Astrocyte of the cerebellum (primary cell): ENCODE measurements at regions not wholly inside any gene's neighbourhood (a gene's known extent, or its start where the extent isn't known, plus 50 kb on each side); places are given as distances from the start of the nearest gene placed in this dataset.

Source experiments
- DNase-seq: peaks from one replicate; pipeline ENCODE4 v3.0.0-alpha.2; 2011; ENCODE audit warnings: low read depth
- H3K4me3 ChIP-seq: 2 replicates; pipeline ENCODE4 v1.5.1; 2011; ENCODE audit warnings: mild to moderate bottlenecking, low read depth, low read length, moderate library complexity
- in situ Hi-C: cut with HindIII; loops from 2 replicates; pipeline ENCODE4 v1.10.0; 2017; ENCODE audit warnings: low sequenced_read_pairs
- TF ChIP-seq, protein P1 (sequence below): IDR thresholded peaks from 2 replicates; pipeline ENCODE4 v1.5.1; 2012; ENCODE audit warnings: low read length, low read depth, moderate library complexity, mild to moderate bottlenecking; ENCODE audit errors: missing control alignments

DNA sequence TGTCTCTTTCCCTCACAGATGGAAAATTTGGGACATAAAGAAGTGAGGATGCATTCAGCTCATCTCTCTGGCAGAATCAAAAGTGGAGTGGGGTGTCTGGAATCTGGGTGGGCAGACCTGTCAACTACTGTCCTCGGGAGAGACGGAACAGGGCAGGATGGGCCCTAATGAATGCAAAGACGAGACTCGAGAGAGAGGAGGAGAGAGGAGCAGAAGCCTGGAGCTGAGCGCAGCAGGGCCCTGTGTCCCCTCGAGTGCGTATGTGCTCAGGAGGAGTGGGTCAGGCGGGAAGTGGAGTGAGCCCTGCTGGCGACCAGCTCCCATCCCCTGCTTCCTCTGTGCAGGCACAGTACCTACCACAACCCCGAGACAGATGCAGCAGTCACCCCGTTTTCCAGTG is 78.9 kb downstream of the TEX29 start:
- H3K4me3 ChIP-seq, result no peak overlapping the region
- TF ChIP-seq, protein P1, sequence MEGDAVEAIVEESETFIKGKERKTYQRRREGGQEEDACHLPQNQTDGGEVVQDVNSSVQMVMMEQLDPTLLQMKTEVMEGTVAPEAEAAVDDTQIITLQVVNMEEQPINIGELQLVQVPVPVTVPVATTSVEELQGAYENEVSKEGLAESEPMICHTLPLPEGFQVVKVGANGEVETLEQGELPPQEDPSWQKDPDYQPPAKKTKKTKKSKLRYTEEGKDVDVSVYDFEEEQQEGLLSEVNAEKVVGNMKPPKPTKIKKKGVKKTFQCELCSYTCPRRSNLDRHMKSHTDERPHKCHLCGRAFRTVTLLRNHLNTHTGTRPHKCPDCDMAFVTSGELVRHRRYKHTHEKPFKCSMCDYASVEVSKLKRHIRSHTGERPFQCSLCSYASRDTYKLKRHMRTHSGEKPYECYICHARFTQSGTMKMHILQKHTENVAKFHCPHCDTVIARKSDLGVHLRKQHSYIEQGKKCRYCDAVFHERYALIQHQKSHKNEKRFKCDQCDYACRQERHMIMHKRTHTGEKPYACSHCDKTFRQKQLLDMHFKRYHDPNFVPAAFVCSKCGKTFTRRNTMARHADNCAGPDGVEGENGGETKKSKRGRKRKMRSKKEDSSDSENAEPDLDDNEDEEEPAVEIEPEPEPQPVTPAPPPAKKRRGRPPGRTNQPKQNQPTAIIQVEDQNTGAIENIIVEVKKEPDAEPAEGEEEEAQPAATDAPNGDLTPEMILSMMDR, result no peak
- no peak for DNase-seq
- in situ Hi-C loops, result no loop called here

DNA sequence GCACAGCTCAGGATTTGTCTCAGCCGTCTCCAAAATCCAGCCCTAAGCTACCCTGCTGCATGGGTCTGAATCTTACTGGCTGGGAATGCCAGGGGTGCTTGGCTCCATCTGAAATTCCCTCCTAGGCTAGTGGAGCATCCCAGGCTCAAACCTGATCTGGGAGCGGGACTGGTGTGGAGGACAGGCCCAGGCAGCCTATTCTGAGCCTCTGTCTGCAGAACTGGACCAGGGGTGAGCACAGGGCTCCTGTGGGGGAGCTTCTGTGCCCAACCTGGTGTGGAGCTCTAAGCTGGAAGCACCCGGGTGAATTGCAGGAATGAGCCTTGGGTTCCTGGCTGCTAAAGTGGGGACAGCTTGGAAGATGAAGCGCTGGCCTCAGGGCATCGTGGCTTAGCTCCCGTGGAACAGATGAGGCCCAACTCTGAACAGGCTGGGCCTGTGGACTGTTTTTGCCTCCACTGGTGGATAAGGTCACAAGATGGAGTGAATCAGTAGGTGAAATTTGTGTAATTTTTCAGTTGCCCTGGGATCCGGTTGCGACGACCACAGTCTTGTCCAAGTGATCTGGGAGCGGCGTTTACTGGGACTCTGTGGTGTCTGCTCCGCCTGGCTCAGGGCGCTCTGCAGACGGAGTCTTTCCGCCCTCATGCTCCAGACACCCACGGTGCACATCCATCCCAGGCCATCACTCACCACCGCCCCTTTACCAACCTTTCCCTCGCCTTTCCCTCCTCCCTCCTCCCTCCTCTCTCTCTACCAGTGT is 79.5 kb downstream of the TEX29 start:
- DNase-seq, result no peak
- in situ Hi-C loops, result no loop called here
- H3K4me3 ChIP-seq, result no peak overlapping the region
- TF ChIP-seq, protein P1, result no peak

DNA sequence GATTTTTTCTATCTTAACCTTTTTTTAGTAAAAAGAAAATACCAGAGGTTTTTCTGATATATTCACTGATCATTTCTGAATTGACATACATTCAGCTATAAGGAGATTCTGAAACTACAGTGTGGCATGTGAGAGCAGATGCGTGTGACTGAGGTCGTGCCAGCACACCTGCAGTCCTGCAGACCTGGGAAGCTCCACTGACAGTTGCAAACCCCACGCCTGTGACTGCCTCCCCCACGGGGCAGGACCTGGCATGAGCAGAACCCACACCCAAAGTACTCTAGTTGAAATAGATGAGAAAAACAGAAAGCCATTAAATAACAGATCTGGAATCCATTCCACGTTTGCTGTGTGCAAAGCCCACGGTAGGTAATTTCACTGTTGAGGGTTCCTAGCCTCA is 80.7 kb downstream of the TEX29 start:
- in situ Hi-C loops, result no loop called here
- DNase-seq, result no peak
- TF ChIP-seq, protein P1, result no peak
- H3K4me3 ChIP-seq, result no peak overlapping the region

DNA sequence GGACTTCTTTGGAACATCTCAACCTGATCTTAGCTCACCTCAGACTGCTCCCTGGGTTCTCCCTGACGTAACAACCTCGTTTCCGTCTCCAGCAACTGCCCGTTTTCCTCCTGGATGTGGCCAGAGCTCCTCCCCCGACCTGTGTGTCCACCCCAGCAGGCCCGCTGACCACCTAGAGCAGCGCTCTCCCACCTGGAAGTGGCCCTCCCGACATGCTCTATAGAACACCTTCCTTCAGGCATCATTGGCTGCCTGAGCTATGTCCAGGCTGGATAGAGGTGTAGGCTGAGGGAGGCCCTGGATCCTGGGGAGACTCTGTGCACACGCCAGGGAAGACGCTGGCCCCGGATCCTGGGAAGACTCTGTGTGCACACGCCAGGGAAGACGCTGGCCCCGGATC is 81.3 kb downstream of the TEX29 start:
- DNase-seq, result no peak
- TF ChIP-seq, protein P1, result no peak
- in situ Hi-C loops, result no loop called here
- H3K4me3 ChIP-seq, result no peak overlapping the region

DNA sequence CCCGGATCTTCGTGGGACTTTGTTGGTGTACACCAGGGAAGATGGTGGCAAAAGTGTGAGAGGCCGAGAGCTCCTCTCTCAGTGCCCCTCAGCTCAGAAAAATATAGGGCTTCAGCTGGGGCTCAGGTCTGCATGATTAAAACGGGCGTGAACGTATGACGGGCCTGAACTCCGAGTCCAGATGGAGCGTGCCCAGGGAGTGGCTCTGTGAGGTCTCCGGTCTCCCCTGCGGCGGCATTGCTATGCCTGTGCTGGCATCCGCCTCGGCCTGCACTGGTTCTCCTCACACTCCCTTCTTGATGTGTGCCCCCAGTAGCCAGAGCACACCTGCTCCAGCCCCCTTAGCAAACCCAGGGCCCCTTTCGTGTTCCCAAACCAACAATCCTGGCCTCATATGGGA is 82.0 kb downstream of the TEX29 start:
- in situ Hi-C loops, result no loop called here
- no peak for DNase-seq
- H3K4me3 ChIP-seq, result no peak overlapping the region
- TF ChIP-seq, protein P1, result no peak

DNA sequence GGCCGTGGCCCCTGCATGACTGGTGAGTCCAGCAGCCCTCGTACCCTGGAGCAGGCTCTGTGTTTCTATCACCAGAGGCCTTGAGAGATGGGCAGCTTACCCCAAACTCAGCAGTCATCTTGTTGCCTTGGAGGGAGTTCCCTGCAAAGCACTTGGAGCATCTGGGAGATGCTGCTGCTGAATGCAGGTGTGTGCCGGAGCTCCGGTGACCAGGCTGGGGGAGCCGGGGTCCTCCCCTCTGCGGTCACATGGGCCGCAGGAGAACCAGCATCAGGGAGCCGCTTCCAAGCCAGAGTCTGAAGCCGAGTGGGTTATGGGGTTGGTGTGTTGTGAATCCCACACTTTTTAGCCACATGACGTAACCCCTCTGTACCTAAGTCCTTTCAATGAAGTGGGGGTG is 82.8 kb downstream of the TEX29 start:
- in situ Hi-C loops, result no loop called here
- TF ChIP-seq, protein P1, result no peak

More for the DNA sequence above, 82.8 kb downstream of the TEX29 start:
- DNase-seq, result no peak
- H3K4me3 ChIP-seq, result no peak overlapping the region
